ENCODE measurements at regions not wholly inside any gene's neighbourhood (a gene's known extent, or its start where the extent isn't known, plus 50 kb on each side); places are given as distances from the start of the nearest gene placed in this dataset.
"Not testable (repeated sequence)": the region's sequence is repeated elsewhere in the genome, so short reads cannot be mapped to it uniquely, and the experiment has no call there.

GRCh38 chr13:87244256-87244890 lies 426.8 kb upstream of the SLITRK5 start:
- no peak for TF ChIP-seq CTCF (IDR thresholded peaks at IDR 0.05)
- no peak for DNase-seq
- Mint-ChIP-seq H3K9me3 (no peaks in the 10 kb centered on the region), H3K4me1 (no peaks in the 10 kb centered on the region), H3K36me3 (ENCODE audit: low read depth) (no peaks in the 10 kb centered on the region), H3K27me3 (ENCODE audit: low read depth, poor library complexity) (no peaks in the 10 kb centered on the region), H3K4me3 (no peak overlapping the region), H3K27ac (no peak overlapping the region)

GRCh38 chr13:87249847-87250246 lies 421.3 kb upstream of the SLITRK5 start:
- H3K4me1 Mint-ChIP-seq; H3K36me3 Mint-ChIP-seq (ENCODE audit: low read depth); DNase-seq; H3K9me3 Mint-ChIP-seq; H3K27ac Mint-ChIP-seq; H3K27me3 Mint-ChIP-seq (ENCODE audit: low read depth, poor library complexity); H3K4me3 Mint-ChIP-seq: not testable (repeated sequence)

- Mint-ChIP-seq H3K36me3 (ENCODE audit: low read depth) (no peaks in the 10 kb centered on the region), H3K9me3 (no peaks in the 10 kb centered on the region), H3K4me3 (no peak overlapping the region), H3K27ac (no peak overlapping the region), H3K27me3 (ENCODE audit: low read depth, poor library complexity) (no peaks in the 10 kb centered on the region), H3K4me1 (peaks cover 6% of the 10 kb centered on the region)
- no peak for DNase-seq
- no peak for TF ChIP-seq CTCF (IDR thresholded peaks at IDR 0.05)
These were observed 415.8 kb upstream of the SLITRK5 start for GRCh38 chr13:87255394-87255793.

- peak; percentile 41 for DNase-seq
- H3K27me3 Mint-ChIP-seq (ENCODE audit: low read depth, poor library complexity): no peaks in the 10 kb centered on the region
- H3K4me3 Mint-ChIP-seq: peak overlapping the region; percentile 16
- peak; percentile 47 for TF ChIP-seq CTCF (IDR thresholded peaks at IDR 0.05)
- no peaks in the 10 kb centered on the region for H3K9me3 Mint-ChIP-seq
- H3K4me1 Mint-ChIP-seq: peaks cover 6% of the 10 kb centered on the region
- no peak overlapping the region for H3K27ac Mint-ChIP-seq
- no peaks in the 10 kb centered on the region for H3K36me3 Mint-ChIP-seq (ENCODE audit: low read depth)
These were observed 411.6 kb upstream of the SLITRK5 start for GRCh38 chr13:87259479-87260083.

GRCh38 chr13:87274209-87274819 lies 396.9 kb upstream of the SLITRK5 start:
- H3K27me3 Mint-ChIP-seq (ENCODE audit: low read depth, poor library complexity): no peaks in the 10 kb centered on the region

More at GRCh38 chr13:87274209-87274819, 396.9 kb upstream of the SLITRK5 start:
- H3K36me3 Mint-ChIP-seq (ENCODE audit: low read depth): no peaks in the 10 kb centered on the region
- no peaks in the 10 kb centered on the region for H3K9me3 Mint-ChIP-seq
- H3K4me3 Mint-ChIP-seq: no peak overlapping the region
- TF ChIP-seq CTCF (IDR thresholded peaks at IDR 0.05): peak; percentile 71
- H3K27ac Mint-ChIP-seq: no peak overlapping the region
- peak; percentile 60 for DNase-seq
- no peaks in the 10 kb centered on the region for H3K4me1 Mint-ChIP-seq
